Epithelial cell of esophagus (primary cell): ENCODE measurements at regions not wholly inside any gene's neighbourhood (a gene's known extent, or its start where the extent isn't known, plus 50 kb on each side); places are given as distances from the start of the nearest gene placed in this dataset.

Experiments
- DNase-seq: peaks from one replicate; pipeline ENCODE4 v3.0.0; 2010; ENCODE audit warnings: low read depth
- H3K4me3 ChIP-seq: 2 replicates; pipeline ENCODE4 v1.5.1; 2011; ENCODE audit warnings: mild to moderate bottlenecking, low read length, control low read depth
- CTCF ChIP-seq: IDR thresholded peaks from 2 replicates; pipeline ENCODE4 v1.5.1; 2011; ENCODE audit warnings: low read depth, mild to moderate bottlenecking, low read length, control low read depth, inconsistent platforms; ENCODE audit not compliant: insufficient read depth; ENCODE audit errors: missing control alignments

- no peak for DNase-seq
- no peak overlapping the region for H3K4me3 ChIP-seq
- TF ChIP-seq CTCF = no peak
Measured at GRCh38 chr5:74499256-74500050, 141.1 kb downstream of the ENC1 start.

GRCh38 chr5:74497706-74498105 lies 142.8 kb downstream of the ENC1 start:
- TF ChIP-seq CTCF = no peak
- no peak overlapping the region for H3K4me3 ChIP-seq
- peak; percentile 11 for DNase-seq

GRCh38 chr5:74493411-74493810 lies 147.1 kb downstream of the ENC1 start:
- no peak overlapping the region for H3K4me3 ChIP-seq
- DNase-seq = no peak
- TF ChIP-seq CTCF = no peak

GRCh38 chr5:74492230-74492629 lies 148.3 kb downstream of the ENC1 start:
- no peak overlapping the region for H3K4me3 ChIP-seq
- no peak for TF ChIP-seq CTCF
- DNase-seq = no peak

- DNase-seq = no peak
- H3K4me3 ChIP-seq = no peak overlapping the region
- TF ChIP-seq CTCF = no peak
Measured at GRCh38 chr5:74491586-74491985, 148.9 kb downstream of the ENC1 start.

- peak; percentile 53 for DNase-seq
- TF ChIP-seq CTCF = no peak
- no peak overlapping the region for H3K4me3 ChIP-seq
Measured at GRCh38 chr5:74490814-74491213, 149.7 kb downstream of the ENC1 start.

GRCh38 chr5:74482990-74483389 lies 157.5 kb downstream of the ENC1 start:
- TF ChIP-seq CTCF = no peak
- DNase-seq = no peak
- no peak overlapping the region for H3K4me3 ChIP-seq
